GM23338 (cell line): ENCODE measurements at regions not wholly inside any gene's neighbourhood (a gene's known extent, or its start where the extent isn't known, plus 50 kb on each side); places are given as distances from the start of the nearest gene placed in this dataset.

Experiments
- ATAC-seq: fragments of 200-7000 bp; cut with Tn5 transposase; 3 replicates; pipeline ENCODE4 v1.9.1; 2020
- DNase-seq: peaks from one replicate; pipeline ENCODE4 v3.0.0-alpha.2; 2015; ENCODE audit warnings: low spot score
- H2AFZ ChIP-seq: fragments of 200-600 bp; sonication (generic); 2 replicates; pipeline ENCODE4 v1.8.0; 2016; ENCODE audit warnings: antibody characterized with exemption, mild to moderate bottlenecking, moderate library complexity
- H3F3A ChIP-seq: fragments of 200-600 bp; sonication (generic); replicated peaks from 2 replicates; pipeline ENCODE4 v1.8.0; 2017; ENCODE audit warnings: antibody characterized with exemption, mixed run types, low read depth
- H3K27ac ChIP-seq: fragments of 200-600 bp; sonication (generic); 2 replicates; pipeline ENCODE4 v1.6.1; 2016; ENCODE audit warnings: low read depth
- H3K27me3 ChIP-seq: fragments of 200-600 bp; sonication (generic); 2 replicates; pipeline ENCODE4 v1.8.0; 2016; ENCODE audit warnings: mild to moderate bottlenecking, mixed run types, moderate library complexity; ENCODE audit not compliant: insufficient read depth
- H3K36me3 ChIP-seq: fragments of 200-600 bp; sonication (generic); 2 replicates; pipeline ENCODE4 v1.8.0; 2016; ENCODE audit warnings: mild to moderate bottlenecking; ENCODE audit not compliant: insufficient read depth
- H3K4me1 ChIP-seq: fragments of 200-600 bp; sonication (generic); 2 replicates; pipeline ENCODE4 v1.8.0; 2016; ENCODE audit warnings: mild to moderate bottlenecking, moderate library complexity; ENCODE audit not compliant: insufficient read depth
- H3K4me2 ChIP-seq: fragments of 200-600 bp; sonication (generic); 2 replicates; pipeline ENCODE4 v1.7.1; 2017; ENCODE audit warnings: mixed run types
- H3K4me3 ChIP-seq: fragments of 200-600 bp; sonication (generic); 2 replicates; pipeline ENCODE4 v1.6.1; 2016; ENCODE audit warnings: mixed run types
- H3K79me2 ChIP-seq: fragments of 200-600 bp; sonication (generic); replicated peaks from 2 replicates; pipeline ENCODE4 v1.8.0; 2017; ENCODE audit warnings: mild to moderate bottlenecking; ENCODE audit not compliant: insufficient read depth
- H3K9me2 ChIP-seq: fragments of 200-600 bp; sonication (generic); 2 replicates; pipeline ENCODE4 v1.8.0; 2017; ENCODE audit not compliant: insufficient read depth
- H4K20me1 ChIP-seq: fragments of 200-600 bp; sonication (generic); replicated peaks from 2 replicates; pipeline ENCODE4 v1.8.0; 2017; ENCODE audit warnings: mild to moderate bottlenecking; ENCODE audit not compliant: insufficient read depth
- H3K27ac Mint-ChIP-seq: 2 replicates; pipeline ENCODE4 v1.8.0; 2020; ENCODE audit warnings: inconsistent platforms, mild to moderate bottlenecking, moderate library complexity, mixed read lengths
- H3K27me3 Mint-ChIP-seq: 3 replicates; pipeline ENCODE4 v1.8.0; 2022; ENCODE audit warnings: low read depth, mild to moderate bottlenecking, moderate library complexity, mixed read lengths, inconsistent platforms; ENCODE audit not compliant: insufficient read depth, poor library complexity
- H3K36me3 Mint-ChIP-seq: 3 replicates; pipeline ENCODE4 v1.8.0; 2021; ENCODE audit warnings: low read depth, mild to moderate bottlenecking, inconsistent platforms, moderate library complexity, mixed read lengths
- H3K4me1 Mint-ChIP-seq: 3 replicates; pipeline ENCODE4 v1.8.0; 2020; ENCODE audit warnings: mild to moderate bottlenecking, inconsistent platforms, mixed read lengths
- H3K4me3 Mint-ChIP-seq: 3 replicates; pipeline ENCODE4 v1.8.0; 2021; ENCODE audit warnings: moderate library complexity, mild to moderate bottlenecking, inconsistent platforms, mixed read lengths
- H3K9me3 Mint-ChIP-seq: 3 replicates; pipeline ENCODE4 v1.8.0; 2020; ENCODE audit warnings: moderate library complexity, mild to moderate bottlenecking, inconsistent platforms, mixed read lengths
- ETS1 ChIP-seq: IDR thresholded peaks from 2 replicates; pipeline ENCODE4 v1.6.1; 2016; ENCODE audit warnings: antibody characterized with exemption
- NANOG ChIP-seq: IDR thresholded peaks from 2 replicates; pipeline ENCODE4 v1.6.1; 2016; ENCODE audit warnings: antibody characterized with exemption, borderline replicate concordance
- REST ChIP-seq: IDR thresholded peaks from one replicate; pipeline ENCODE4 v1.6.1; 2018; ENCODE audit warnings: antibody characterized with exemption; ENCODE audit not compliant: unreplicated experiment
- ZNF331 ChIP-seq: fragments of 250-450 bp; sonication (Bioruptor Pico); IDR thresholded peaks from 2 replicates; pipeline ENCODE4 v1.5.0; 2020; ENCODE audit warnings: low read depth, mild to moderate bottlenecking, moderate library complexity
- ZNF462 ChIP-seq: fragments of 250-450 bp; sonication (Bioruptor Pico); IDR thresholded peaks from 2 replicates; pipeline ENCODE4 v1.5.0; 2020; ENCODE audit warnings: mild to moderate bottlenecking, moderate library complexity

- no peak for TF ChIP-seq ZNF462 (CRISPR knock-in tag)
- TF ChIP-seq REST, result no peak
These were observed 180.8 kb downstream of the RASEF start (continued) for GRCh38 chr9:82882138-82882537.

GRCh38 chr9:82882748-82883147, 180.2 kb downstream of the RASEF start:
- Histone ChIP-seq H3K27ac (peak overlapping the region; percentile 91), H2AFZ (no peak overlapping the region), H3K79me2 (peaks cover 21% of the 10 kb centered on the region), H3K27me3 (no peaks in the 10 kb centered on the region), H4K20me1 (no peaks in the 10 kb centered on the region), H3F3A (no peaks in the 10 kb centered on the region), H3K4me1 (peaks cover 11% of the 10 kb centered on the region), H3K4me2 (0 out of 2 replicates have a peak overlapping the region, but pooled peaks have one; percentile 7), H3K4me3 (no peak overlapping the region), H3K9me2 (peaks cover 6% of the 10 kb centered on the region; the same call in 1 of the 2 replicates), H3K36me3 (no peaks in the 10 kb centered on the region)
- no peak overlapping the region for H3K4me3 Mint-ChIP-seq
- TF ChIP-seq ZNF331, result no peak
- TF ChIP-seq NANOG, result peak; percentile 92
- 0 out of 2 replicates have a peak, but pooled peaks have one; percentile 34 for TF ChIP-seq ETS1
- H3K4me1 Mint-ChIP-seq, result peaks cover 23% of the 10 kb centered on the region
- ATAC-seq, result no peak
- DNase-seq, result peak; percentile 66
- peaks cover 3% of the 10 kb centered on the region for H3K27me3 Mint-ChIP-seq
- no peak overlapping the region for H3K27ac Mint-ChIP-seq
- H3K36me3 Mint-ChIP-seq, result peaks cover 4% of the 10 kb centered on the region; the same call in 2 of the 3 replicates
- no peaks in the 10 kb centered on the region; the same call in 1 of the 3 replicates for H3K9me3 Mint-ChIP-seq
